ENCODE measurements at regions not wholly inside any gene's neighbourhood (a gene's known extent, or its start where the extent isn't known, plus 50 kb on each side); places are given as distances from the start of the nearest gene placed in this dataset.

GRCh38 chr20:37630993-37631392 lies 62.8 kb upstream of the CTNNBL1 start:
- no peak for DNase-seq (ENCODE audit: low read depth)
- H3K4me3 ChIP-seq (ENCODE audit: control insufficient read depth, low read depth, low read length), result no peak overlapping the region
- TF ChIP-seq CTCF (IDR thresholded peaks at IDR 0.05; ENCODE audit: control insufficient read depth, insufficient read depth, low read depth, low read length, missing control alignments), result no peak

GRCh38 chr20:37630166-37630565 lies 63.7 kb upstream of the CTNNBL1 start:
- no peak overlapping the region for H3K4me3 ChIP-seq (ENCODE audit: control insufficient read depth, low read depth, low read length)
- TF ChIP-seq CTCF (IDR thresholded peaks at IDR 0.05; ENCODE audit: control insufficient read depth, insufficient read depth, low read depth, low read length, missing control alignments), result no peak
- no peak for DNase-seq (ENCODE audit: low read depth)

- DNase-seq (ENCODE audit: low read depth), result no peak
- no peak overlapping the region for H3K4me3 ChIP-seq (ENCODE audit: control insufficient read depth, low read depth, low read length)
- TF ChIP-seq CTCF (IDR thresholded peaks at IDR 0.05; ENCODE audit: control insufficient read depth, insufficient read depth, low read depth, low read length, missing control alignments), result no peak
These were observed 66.1 kb upstream of the CTNNBL1 start for GRCh38 chr20:37627767-37628130.

DNA sequence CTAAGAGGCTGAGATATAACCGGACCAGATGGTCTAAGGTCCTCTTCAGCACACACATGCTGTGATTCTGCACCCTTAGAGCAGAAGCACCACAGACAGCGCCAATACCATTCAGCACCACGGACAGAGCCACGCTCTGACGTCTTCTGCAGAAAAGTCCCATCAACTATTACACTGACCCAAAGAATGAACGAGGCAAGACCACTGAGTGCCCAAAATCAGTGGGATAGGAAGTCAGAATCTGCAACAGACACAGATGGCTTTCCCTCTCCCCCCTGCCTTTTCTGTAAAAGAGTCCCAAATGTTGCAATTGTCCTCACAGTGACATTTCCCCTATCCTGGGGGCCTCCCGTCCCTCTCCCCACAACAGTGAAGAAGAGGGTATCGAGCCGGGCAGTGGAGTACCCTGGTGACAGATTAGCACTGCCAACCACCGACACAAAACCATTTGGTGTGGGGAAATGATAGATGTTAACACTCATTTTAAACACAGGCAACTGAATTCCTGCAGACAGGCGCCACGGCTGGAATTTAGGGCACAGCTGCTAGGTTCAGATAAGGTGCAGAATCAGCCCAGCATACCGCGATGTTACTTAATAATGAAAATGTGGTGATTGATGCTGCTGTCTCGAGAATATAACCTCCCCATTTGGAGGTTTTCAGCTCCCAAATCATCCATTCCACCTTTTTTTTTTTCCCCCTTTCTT lies 66.6 kb upstream of the CTNNBL1 start:
- H3K4me3 ChIP-seq (ENCODE audit: control insufficient read depth, low read depth, low read length), result no peak overlapping the region

DNA sequence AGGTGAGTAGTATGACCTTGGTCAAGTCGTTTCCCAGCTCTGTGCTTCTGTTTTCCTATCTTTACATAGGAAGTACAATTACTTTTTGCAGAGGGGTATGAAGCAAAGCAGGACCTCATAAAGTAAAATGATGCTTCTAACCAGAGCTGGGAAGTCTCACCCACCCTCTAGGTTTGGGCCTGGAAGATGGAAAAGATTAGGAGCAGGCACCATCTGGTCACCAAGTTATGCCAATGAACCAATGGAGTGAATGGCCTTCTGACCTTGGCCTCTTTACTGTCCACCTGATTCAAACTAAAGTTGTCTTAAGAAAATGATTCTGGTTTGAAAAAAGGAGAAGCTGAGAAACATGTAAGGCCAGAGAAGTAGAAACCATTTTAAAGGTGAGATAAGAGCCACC lies 68.9 kb upstream of the CTNNBL1 start:
- TF ChIP-seq CTCF (IDR thresholded peaks at IDR 0.05; ENCODE audit: control insufficient read depth, insufficient read depth, low read depth, low read length, missing control alignments), result no peak
- no peak overlapping the region for H3K4me3 ChIP-seq (ENCODE audit: control insufficient read depth, low read depth, low read length)
- DNase-seq (ENCODE audit: low read depth), result no peak

More for the DNA sequence above, 66.6 kb upstream of the CTNNBL1 start:
- DNase-seq (ENCODE audit: low read depth), result no peak
- no peak for TF ChIP-seq CTCF (IDR thresholded peaks at IDR 0.05; ENCODE audit: control insufficient read depth, insufficient read depth, low read depth, low read length, missing control alignments)

DNA sequence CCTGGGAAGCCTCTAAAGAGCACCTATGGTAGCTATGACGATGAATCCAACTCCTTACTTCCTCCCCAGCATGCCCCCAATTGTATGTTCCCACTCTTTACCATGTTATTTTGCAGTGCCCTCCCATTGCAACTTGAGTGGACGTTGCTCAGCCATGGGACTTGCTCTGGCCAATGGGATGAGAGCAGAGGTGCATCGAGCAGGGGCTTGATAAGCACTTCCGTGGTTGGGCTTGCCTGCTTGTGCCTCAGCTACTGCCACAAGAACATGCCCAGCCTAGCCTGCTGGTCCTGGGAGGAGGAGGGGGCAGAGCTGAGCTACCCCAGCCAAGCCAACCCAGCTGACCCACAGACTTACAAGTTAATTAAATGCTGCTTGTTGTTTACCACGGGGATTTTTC lies 71.1 kb upstream of the CTNNBL1 start:
- no peak overlapping the region for H3K4me3 ChIP-seq (ENCODE audit: control insufficient read depth, low read depth, low read length)
- DNase-seq (ENCODE audit: low read depth), result no peak
- TF ChIP-seq CTCF (IDR thresholded peaks at IDR 0.05; ENCODE audit: control insufficient read depth, insufficient read depth, low read depth, low read length, missing control alignments), result no peak
